ENCODE measurements at regions not wholly inside any gene's neighbourhood (a gene's known extent, or its start where the extent isn't known, plus 50 kb on each side); places are given as distances from the start of the nearest gene placed in this dataset.

GRCh38 chr14:53651096-53651740 is 305.4 kb downstream of the BMP4 start:
- TF ChIP-seq, protein P1, sequence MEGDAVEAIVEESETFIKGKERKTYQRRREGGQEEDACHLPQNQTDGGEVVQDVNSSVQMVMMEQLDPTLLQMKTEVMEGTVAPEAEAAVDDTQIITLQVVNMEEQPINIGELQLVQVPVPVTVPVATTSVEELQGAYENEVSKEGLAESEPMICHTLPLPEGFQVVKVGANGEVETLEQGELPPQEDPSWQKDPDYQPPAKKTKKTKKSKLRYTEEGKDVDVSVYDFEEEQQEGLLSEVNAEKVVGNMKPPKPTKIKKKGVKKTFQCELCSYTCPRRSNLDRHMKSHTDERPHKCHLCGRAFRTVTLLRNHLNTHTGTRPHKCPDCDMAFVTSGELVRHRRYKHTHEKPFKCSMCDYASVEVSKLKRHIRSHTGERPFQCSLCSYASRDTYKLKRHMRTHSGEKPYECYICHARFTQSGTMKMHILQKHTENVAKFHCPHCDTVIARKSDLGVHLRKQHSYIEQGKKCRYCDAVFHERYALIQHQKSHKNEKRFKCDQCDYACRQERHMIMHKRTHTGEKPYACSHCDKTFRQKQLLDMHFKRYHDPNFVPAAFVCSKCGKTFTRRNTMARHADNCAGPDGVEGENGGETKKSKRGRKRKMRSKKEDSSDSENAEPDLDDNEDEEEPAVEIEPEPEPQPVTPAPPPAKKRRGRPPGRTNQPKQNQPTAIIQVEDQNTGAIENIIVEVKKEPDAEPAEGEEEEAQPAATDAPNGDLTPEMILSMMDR (IDR thresholded peaks at IDR 0.05) = no peak
- no peak overlapping the region for H3K27ac ChIP-seq (ENCODE audit: low read depth in 1 of 2, low read length in 2 of 2)
- H3K4me3 ChIP-seq (replicated peaks in 1 of 3; ENCODE audit: low read depth in 2 of 3, low read length in 3 of 3) = no peak overlapping the region
- Mint-ChIP-seq H3K4me3 (no peak overlapping the region), H3K27ac (no peak overlapping the region), H3K9me3 (peaks cover 0 to 4% (median 0%) of the 10 kb centered on the region in 7 donors), H3K4me1 (no peaks in the 10 kb centered on the region), H3K36me3 (no peaks in the 10 kb centered on the region), H3K27me3 (ENCODE audit: low read depth in 3 of 3) (no peaks in the 10 kb centered on the region)
- no CpG with 5 or more reads among the region's 3 CpGs for WGBS (ENCODE audit: insufficient coverage)
- intact Hi-C loops (cut with micrococcal nuclease) = no loop called here
- H3K9ac ChIP-seq (ENCODE audit: insufficient read depth, low read length, poor library complexity, severe bottlenecking) = no peak overlapping the region
- H3K79me2 ChIP-seq (ENCODE audit: insufficient read depth, low read length) = no peaks in the 10 kb centered on the region
- no peak for DNase-seq
- H3K36me3 ChIP-seq (replicated peaks in 1 of 2; ENCODE audit: control insufficient read depth in 1 of 2, insufficient read depth in 2 of 2, low read length in 2 of 2) = no peaks in the 10 kb centered on the region
- no peaks in the 10 kb centered on the region for H4K20me1 ChIP-seq (ENCODE audit: insufficient read depth, low read length)
- no peaks in the 10 kb centered on the region for H3K4me1 ChIP-seq (ENCODE audit: control insufficient read depth in 1 of 2, insufficient read depth in 2 of 2, low read length in 2 of 2)
- no peaks in the 10 kb centered on the region for H3K9me3 ChIP-seq (replicated peaks in 1 of 2; ENCODE audit: control insufficient read depth in 1 of 2, insufficient read depth in 1 of 2, low read length in 2 of 2)
- H3K27me3 ChIP-seq (ENCODE audit: control insufficient read depth in 2 of 2, insufficient read depth in 2 of 2, low read length in 2 of 2) = no peaks in the 10 kb centered on the region
- no peak overlapping the region for H3K4me2 ChIP-seq (replicated peaks; ENCODE audit: extremely low read depth, low read length, poor library complexity, severe bottlenecking)
- H2AFZ ChIP-seq (ENCODE audit: insufficient read depth, low read depth, low read length, poor library complexity, severe bottlenecking) = no peak overlapping the region

DNA sequence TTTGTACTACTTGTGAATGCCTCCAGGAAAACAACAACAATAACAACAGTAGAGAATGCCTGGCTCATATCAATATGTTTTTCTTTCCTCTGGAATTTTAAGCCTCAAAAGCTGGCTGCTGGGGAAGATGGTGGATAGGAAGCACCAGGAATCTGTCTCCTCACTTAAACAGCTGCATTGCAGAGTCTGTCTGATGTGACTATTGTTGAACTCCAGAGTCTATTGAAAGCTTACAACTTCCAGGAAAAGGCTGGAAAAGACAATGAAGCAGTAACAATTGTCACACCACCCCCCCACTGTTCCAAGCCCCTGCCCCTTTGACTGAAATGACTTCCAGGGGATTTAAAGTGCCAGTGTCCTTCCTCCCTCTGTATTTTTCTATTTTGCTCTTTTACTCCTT is 309.7 kb downstream of the BMP4 start:
- no peaks in the 10 kb centered on the region for H3K79me2 ChIP-seq (ENCODE audit: insufficient read depth, low read length)
- intact Hi-C loops (cut with micrococcal nuclease) = no loop called here
- Mint-ChIP-seq H3K36me3 (no peaks in the 10 kb centered on the region), H3K4me1 (no peaks in the 10 kb centered on the region), H3K4me3 (no peak overlapping the region), H3K27ac (no peak overlapping the region), H3K27me3 (ENCODE audit: low read depth in 3 of 3) (peaks cover 0 to 2% (median 1%) of the 10 kb centered on the region in 3 donors), H3K9me3 (peaks cover 0 to 3% (median 2%) of the 10 kb centered on the region in 7 donors)
- DNase-seq = no peak
- H4K20me1 ChIP-seq (ENCODE audit: insufficient read depth, low read length) = no peaks in the 10 kb centered on the region
- no peaks in the 10 kb centered on the region for H3K9me3 ChIP-seq (replicated peaks in 1 of 2; ENCODE audit: control insufficient read depth in 1 of 2, insufficient read depth in 1 of 2, low read length in 2 of 2)
- H3K36me3 ChIP-seq (replicated peaks in 1 of 2; ENCODE audit: control insufficient read depth in 1 of 2, insufficient read depth in 2 of 2, low read length in 2 of 2) = no peaks in the 10 kb centered on the region
- H3K9ac ChIP-seq (ENCODE audit: insufficient read depth, low read length, poor library complexity, severe bottlenecking) = no peak overlapping the region
- no peaks in the 10 kb centered on the region for H3K27me3 ChIP-seq (ENCODE audit: control insufficient read depth in 2 of 2, insufficient read depth in 2 of 2, low read length in 2 of 2)
- H3K4me1 ChIP-seq (ENCODE audit: control insufficient read depth in 1 of 2, insufficient read depth in 2 of 2, low read length in 2 of 2) = no peaks in the 10 kb centered on the region
- no peak overlapping the region for H3K4me3 ChIP-seq (replicated peaks in 1 of 3; ENCODE audit: low read depth in 2 of 3, low read length in 3 of 3)
- H2AFZ ChIP-seq (ENCODE audit: insufficient read depth, low read depth, low read length, poor library complexity, severe bottlenecking) = no peak overlapping the region
- no peak overlapping the region for H3K27ac ChIP-seq (ENCODE audit: low read depth in 1 of 2, low read length in 2 of 2)
- TF ChIP-seq, protein P1 (IDR thresholded peaks at IDR 0.05) = no peak
- no peak overlapping the region for H3K4me2 ChIP-seq (replicated peaks; ENCODE audit: extremely low read depth, low read length, poor library complexity, severe bottlenecking)

All from CD14-positive monocyte (primary cell).